Osteocyte (in vitro differentiated cells): ENCODE measurements at regions not wholly inside any gene's neighbourhood (a gene's known extent, or its start where the extent isn't known, plus 50 kb on each side); places are given as distances from the start of the nearest gene placed in this dataset.

Experiments
- DNase-seq: peaks from one replicate; pipeline ENCODE4 v3.0.0; 2021; ENCODE audit warnings: mixed read lengths; ENCODE audit not compliant: unreplicated experiment; ENCODE audit errors: extremely low spot score
- H3K27ac Mint-ChIP-seq: one replicate; pipeline ENCODE4 v1.8.0; 2021; ENCODE audit warnings: mild to moderate bottlenecking, mixed read lengths; ENCODE audit not compliant: unreplicated experiment
- H3K27me3 Mint-ChIP-seq: one replicate; pipeline ENCODE4 v1.8.0; 2021; ENCODE audit warnings: mixed read lengths; ENCODE audit not compliant: unreplicated experiment
- H3K36me3 Mint-ChIP-seq: one replicate; pipeline ENCODE4 v1.8.0; 2021; ENCODE audit warnings: mixed read lengths; ENCODE audit not compliant: unreplicated experiment
- H3K4me1 Mint-ChIP-seq: one replicate; pipeline ENCODE4 v1.8.0; 2021; ENCODE audit warnings: mixed read lengths; ENCODE audit not compliant: unreplicated experiment
- H3K4me3 Mint-ChIP-seq: one replicate; pipeline ENCODE4 v1.8.0; 2021; ENCODE audit warnings: mild to moderate bottlenecking, moderate library complexity, mixed read lengths; ENCODE audit not compliant: unreplicated experiment
- H3K9me3 Mint-ChIP-seq: one replicate; pipeline ENCODE4 v1.8.0; 2021; ENCODE audit warnings: mixed read lengths; ENCODE audit not compliant: unreplicated experiment
- CTCF ChIP-seq: fragments of 200-600 bp; sonication (generic); IDR thresholded peaks from 2 replicates; pipeline ENCODE4 v1.5.0; 2021; ENCODE audit warnings: antibody characterized with exemption, mild to moderate bottlenecking, moderate library complexity

DNA sequence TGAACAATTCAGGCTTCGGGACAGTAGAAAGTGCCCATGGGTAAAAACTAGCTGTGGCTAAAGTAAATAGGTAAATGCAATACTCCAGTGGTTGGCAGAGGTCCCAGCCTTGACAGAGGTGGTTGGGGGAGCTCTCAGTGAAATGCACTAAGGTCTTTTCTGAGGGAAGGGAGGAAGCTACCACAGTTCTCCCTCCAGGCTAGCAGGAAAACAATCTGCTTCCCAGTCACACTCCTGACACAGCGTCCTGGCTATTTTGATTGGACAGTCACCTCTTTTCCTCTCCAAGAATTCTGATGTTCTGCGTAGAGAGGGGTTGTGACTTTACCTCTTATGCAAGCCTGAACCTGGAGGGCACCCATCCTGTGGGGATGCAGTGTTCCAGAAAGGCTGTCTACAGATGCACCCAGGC lies 128.7 kb downstream of the CYSLTR2 start:
- peaks cover 24% of the 10 kb centered on the region for H3K9me3 Mint-ChIP-seq
- DNase-seq: no peak
- H3K36me3 Mint-ChIP-seq: no peaks in the 10 kb centered on the region
- peaks cover 6% of the 10 kb centered on the region for H3K4me1 Mint-ChIP-seq
- H3K27ac Mint-ChIP-seq: no peak overlapping the region
- no peak for TF ChIP-seq CTCF
- H3K27me3 Mint-ChIP-seq: no peaks in the 10 kb centered on the region
- H3K4me3 Mint-ChIP-seq: no peak overlapping the region

DNA sequence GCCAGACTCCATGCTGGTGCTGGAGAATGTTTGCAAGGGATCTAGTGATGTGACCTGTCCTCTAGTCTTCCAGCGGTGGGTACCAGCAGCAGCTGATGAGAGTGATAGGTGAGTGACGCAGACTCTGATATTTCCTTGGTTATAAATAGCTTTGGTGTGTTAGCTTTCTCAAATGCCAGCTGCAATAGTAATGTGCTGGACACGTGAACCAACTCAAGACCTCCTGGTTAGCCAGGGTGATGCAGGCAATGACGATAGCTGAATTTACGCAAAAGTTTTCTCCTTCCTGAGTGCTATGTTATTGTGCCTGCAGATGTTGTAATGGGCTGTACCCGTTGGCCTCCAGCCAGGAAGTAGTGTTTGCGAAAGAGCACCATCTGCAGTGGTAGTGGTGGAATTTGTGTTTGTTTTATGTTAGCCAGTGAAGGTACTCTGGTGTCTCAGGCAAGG lies 129.5 kb downstream of the CYSLTR2 start:
- no peak for DNase-seq
- Mint-ChIP-seq H3K4me3 (no peak overlapping the region), H3K36me3 (no peaks in the 10 kb centered on the region), H3K9me3 (peaks cover 24% of the 10 kb centered on the region), H3K27ac (no peak overlapping the region), H3K4me1 (peaks cover 6% of the 10 kb centered on the region), H3K27me3 (no peaks in the 10 kb centered on the region)
- no peak for TF ChIP-seq CTCF

DNA sequence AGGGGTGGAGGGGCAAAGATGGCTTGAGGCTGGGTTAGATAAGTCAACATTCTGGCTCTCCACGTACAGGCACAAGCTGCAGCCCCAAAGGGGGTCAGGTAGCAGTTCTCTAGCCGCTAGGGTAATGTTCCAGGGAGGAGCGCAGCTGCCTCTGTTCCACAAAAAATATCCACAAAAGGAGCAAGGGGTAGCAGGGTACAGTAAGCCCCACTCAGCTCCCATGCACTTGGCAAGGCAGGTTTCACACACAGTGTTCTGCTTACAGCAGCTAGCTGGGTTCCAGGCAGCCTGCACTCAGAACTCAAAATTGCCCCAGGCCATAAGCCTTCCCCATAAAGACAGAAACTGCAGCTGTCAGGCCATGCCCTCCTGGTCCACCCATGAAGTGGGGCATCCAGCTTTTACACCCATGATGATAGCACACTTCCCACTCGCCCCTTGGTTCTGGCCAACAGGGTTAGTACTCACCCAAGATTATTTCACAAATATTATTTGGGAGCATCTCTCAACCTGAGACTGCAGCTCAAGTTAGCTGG lies 130.0 kb downstream of the CYSLTR2 start:
- Mint-ChIP-seq H3K9me3 (peaks cover 23% of the 10 kb centered on the region), H3K36me3 (no peaks in the 10 kb centered on the region), H3K4me1 (peaks cover 6% of the 10 kb centered on the region), H3K27ac (no peak overlapping the region), H3K4me3 (no peak overlapping the region), H3K27me3 (no peaks in the 10 kb centered on the region)
- no peak for TF ChIP-seq CTCF
- DNase-seq: no peak

- Mint-ChIP-seq H3K36me3 (no peaks in the 10 kb centered on the region), H3K4me3 (no peak overlapping the region), H3K4me1 (peaks cover 6% of the 10 kb centered on the region), H3K27me3 (no peaks in the 10 kb centered on the region), H3K9me3 (peaks cover 11% of the 10 kb centered on the region), H3K27ac (no peak overlapping the region)
- no peak for DNase-seq
- no peak for TF ChIP-seq CTCF
These were observed 131.3 kb downstream of the CYSLTR2 start for GRCh38 chr13:48784916-48785548.

GRCh38 chr13:48790199-48790598 lies 136.5 kb downstream of the CYSLTR2 start:
- H3K27me3 Mint-ChIP-seq: no peaks in the 10 kb centered on the region
- H3K9me3 Mint-ChIP-seq: no peaks in the 10 kb centered on the region
- H3K27ac Mint-ChIP-seq: no peak overlapping the region
- no peaks in the 10 kb centered on the region for H3K36me3 Mint-ChIP-seq
- H3K4me1 Mint-ChIP-seq: peaks cover 9% of the 10 kb centered on the region
- no peak for DNase-seq
- no peak for TF ChIP-seq CTCF
- H3K4me3 Mint-ChIP-seq: no peak overlapping the region
